ENCODE measurements at regions not wholly inside any gene's neighbourhood (a gene's known extent, or its start where the extent isn't known, plus 50 kb on each side); places are given as distances from the start of the nearest gene placed in this dataset.
"Not testable (repeated sequence)": the region's sequence is repeated elsewhere in the genome, so short reads cannot be mapped to it uniquely, and the experiment has no call there.

GRCh38 chr10:55793024-55793423, 568.0 kb downstream of the ZWINT start:
- Histone ChIP-seq H3K27me3 (no peaks in the 10 kb centered on the region), H3K9me3 (peaks cover 0 to 5% (median 0%) of the 10 kb centered on the region in 3 donors), H3K4me3 (no peak overlapping the region), H3K4me1 (no peaks in the 10 kb centered on the region), H3K27ac (no peak overlapping the region), H3K36me3 (no peaks in the 10 kb centered on the region)
- TF ChIP-seq POLR2A (IDR thresholded peaks at IDR 0.05) (no peak), CTCF (IDR thresholded peaks at IDR 0.05) (no peak)
- no peak for DNase-seq
- WGBS, 2 donors: 46 to 47% methylated on average over 3 of the region's 3 CpGs
- intact Hi-C loops (cut with DNase I): no loop called here

GRCh38 chr10:55790276-55790675, 570.8 kb downstream of the ZWINT start:
- DNase-seq; H3K36me3 ChIP-seq; H3K4me3 ChIP-seq; H3K9me3 ChIP-seq; H3K4me1 ChIP-seq; H3K27ac ChIP-seq; intact Hi-C loops (cut with DNase I); H3K27me3 ChIP-seq: not testable (repeated sequence)
- 30 to 48% methylated on average over 1 of the region's 1 CpG for WGBS, 2 donors

- peaks cover 0 to 5% (median 0%) of the 10 kb centered on the region in 3 donors for H3K9me3 ChIP-seq
- 56 to 72% methylated on average over 3 of the region's 3 CpGs for WGBS, 2 donors
- no peaks in the 10 kb centered on the region for H3K4me1 ChIP-seq
- H3K27me3 ChIP-seq: no peaks in the 10 kb centered on the region
- DNase-seq: no peak
- no peaks in the 10 kb centered on the region for H3K36me3 ChIP-seq
- no peak overlapping the region for H3K27ac ChIP-seq
- no peak for TF ChIP-seq POLR2A (IDR thresholded peaks at IDR 0.05)
- no peak for TF ChIP-seq CTCF (IDR thresholded peaks at IDR 0.05)
- intact Hi-C loops (cut with DNase I): no loop called here
- no peak overlapping the region for H3K4me3 ChIP-seq
Observed at GRCh38 chr10:55786461-55787050, 574.5 kb downstream of the ZWINT start.

GRCh38 chr10:55782181-55782580, 578.9 kb downstream of the ZWINT start:
- Histone ChIP-seq H3K4me3 (no peak overlapping the region), H3K36me3 (no peaks in the 10 kb centered on the region), H3K27me3 (no peaks in the 10 kb centered on the region), H3K27ac (no peak overlapping the region), H3K4me1 (no peaks in the 10 kb centered on the region), H3K9me3 (no peaks in the 10 kb centered on the region)
- intact Hi-C loops (cut with DNase I): no loop called here
- WGBS, 2 donors: 84 to 87% methylated on average over 4 of the region's 4 CpGs
- TF ChIP-seq CTCF (IDR thresholded peaks at IDR 0.05) (no peak), POLR2A (IDR thresholded peaks at IDR 0.05) (no peak)
- DNase-seq: no peak

- TF ChIP-seq POLR2A (IDR thresholded peaks at IDR 0.05) (no peak), CTCF (IDR thresholded peaks at IDR 0.05) (no peak)
- WGBS, 2 donors: 27 to 42% methylated on average over 1 of the region's 1 CpG
- no peak overlapping the region for H3K4me3 ChIP-seq
Observed at GRCh38 chr10:55766212-55766611, 594.8 kb downstream of the ZWINT start.

GRCh38 chr10:55750458-55750857, 610.6 kb downstream of the ZWINT start:
- Histone ChIP-seq H3K4me3 (no peak overlapping the region), H3K27ac (no peak overlapping the region), H3K27me3 (no peaks in the 10 kb centered on the region), H3K4me1 (no peaks in the 10 kb centered on the region), H3K36me3 (no peaks in the 10 kb centered on the region), H3K9me3 (no peaks in the 10 kb centered on the region)
- WGBS, 2 donors: 76 to 77% methylated on average over 2 of the region's 2 CpGs
- intact Hi-C loops (cut with DNase I): no loop called here
- no peak for DNase-seq
- no peak for TF ChIP-seq CTCF (IDR thresholded peaks at IDR 0.05)
- TF ChIP-seq POLR2A (IDR thresholded peaks at IDR 0.05): no peak

More at GRCh38 chr10:55766212-55766611, 594.8 kb downstream of the ZWINT start:
- Histone ChIP-seq H3K27me3 (no peaks in the 10 kb centered on the region), H3K27ac (no peak overlapping the region), H3K9me3 (no peaks in the 10 kb centered on the region), H3K36me3 (no peaks in the 10 kb centered on the region), H3K4me1 (no peaks in the 10 kb centered on the region)
- intact Hi-C loops (cut with DNase I): no loop called here
- no peak for DNase-seq

Data from esophagus squamous epithelium (tissue), 5 donors.